T47D (cell line): ENCODE measurements at regions not wholly inside any gene's neighbourhood (a gene's known extent, or its start where the extent isn't known, plus 50 kb on each side); places are given as distances from the start of the nearest gene placed in this dataset.

Source experiments
- DNase-seq, 2 experiments: peaks; one replicate each; pipeline versions ENCODE4 v3.0.0 to v3.0.0-alpha.2; 2011 to 2012; ENCODE audit warnings: low read depth in 1 of 2, low spot score in 1 of 2
- JUND ChIP-seq: IDR thresholded peaks from 2 replicates; pipeline ENCODE4 v1.6.1; 2012; ENCODE audit warnings: low read depth
- in situ Hi-C: cut with HindIII; loops from 2 replicates; pipeline ENCODE4 v1.10.0; 2016; ENCODE audit warnings: low sequenced_read_pairs, low pct_unique_long_range_greater_than_20kb

GRCh38 chr13:103844471-103844870 lies 778.3 kb upstream of the SLC10A2 start:
- DNase-seq, result no peak
- in situ Hi-C loops, result no loop called here
- TF ChIP-seq JUND, result no peak

GRCh38 chr13:103839460-103839859 lies 773.2 kb upstream of the SLC10A2 start:
- TF ChIP-seq JUND, result no peak
- DNase-seq, result no peak
- in situ Hi-C loops, result no loop called here

GRCh38 chr13:103835052-103835451 lies 768.8 kb upstream of the SLC10A2 start:
- no peak for TF ChIP-seq JUND
- no peak for DNase-seq
- in situ Hi-C loops, result no loop called here

- in situ Hi-C loops, result no loop called here
- DNase-seq, result no peak
- TF ChIP-seq JUND, result no peak
These were observed 767.2 kb upstream of the SLC10A2 start for GRCh38 chr13:103833294-103833852.

- TF ChIP-seq JUND, result no peak
- in situ Hi-C loops, result no loop called here
- DNase-seq, result no peak
These were observed 749.4 kb upstream of the SLC10A2 start for GRCh38 chr13:103815619-103816018.

- no peak for DNase-seq
- TF ChIP-seq JUND, result no peak
- in situ Hi-C loops, result no loop called here
These were observed 746.8 kb upstream of the SLC10A2 start for GRCh38 chr13:103812971-103813370.

- in situ Hi-C loops, result no loop called here
- no peak for TF ChIP-seq JUND
- DNase-seq, result no peak
These were observed 746.3 kb upstream of the SLC10A2 start for GRCh38 chr13:103812558-103812957.

- in situ Hi-C loops, result no loop called here
- DNase-seq, result no peak
These were observed 743.8 kb upstream of the SLC10A2 start for GRCh38 chr13:103810026-103810425.

GRCh38 chr13:103805771-103806170 lies 739.6 kb upstream of the SLC10A2 start:
- TF ChIP-seq JUND, result no peak
- DNase-seq, result no peak
- in situ Hi-C loops, result no loop called here

More at GRCh38 chr13:103810026-103810425, 743.8 kb upstream of the SLC10A2 start:
- TF ChIP-seq JUND, result no peak

GRCh38 chr13:103803349-103803748 lies 737.1 kb upstream of the SLC10A2 start:
- no peak for DNase-seq
- in situ Hi-C loops, result no loop called here
- TF ChIP-seq JUND, result no peak

GRCh38 chr13:103799028-103799427 lies 732.8 kb upstream of the SLC10A2 start:
- DNase-seq, result peak in 1 of 2 experiments; percentile 54
- TF ChIP-seq JUND, result no peak

GRCh38 chr13:103795892-103796478 lies 729.8 kb upstream of the SLC10A2 start:
- in situ Hi-C loops, result no loop called here

More at GRCh38 chr13:103799028-103799427, 732.8 kb upstream of the SLC10A2 start:
- in situ Hi-C loops, result no loop called here

GRCh38 chr13:103794526-103794925 lies 728.3 kb upstream of the SLC10A2 start:
- TF ChIP-seq JUND, result no peak
- DNase-seq, result no peak
- in situ Hi-C loops, result no loop called here

More at GRCh38 chr13:103795892-103796478, 729.8 kb upstream of the SLC10A2 start:
- TF ChIP-seq JUND, result no peak
- no peak for DNase-seq
